HEK293 (cell line): ENCODE measurements at regions not wholly inside any gene's neighbourhood (a gene's known extent, or its start where the extent isn't known, plus 50 kb on each side); places are given as distances from the start of the nearest gene placed in this dataset.

Source experiments
- CTCF ChIA-PET: fragments of 350-600 bp; formaldehyde crosslinking; extraction: SDS; loops from one replicate; lab custom pipeline; 2021; ENCODE audit warnings: antibody characterized with exemption; lab: Yijun Ruan, JAX
- POLR2A ChIA-PET: fragments of 300-600 bp; formaldehyde crosslinking; extraction: SDS; loops from one replicate; lab custom pipeline; 2020; ENCODE audit warnings: antibody characterized with exemption, inconsistent platforms; lab: Yijun Ruan, JAX
- H3K27ac ChIP-seq: fragments of 200-500 bp; sonication (Bioruptor generic); 2 replicates; pipeline ENCODE4 v1.5.1; 2014; ENCODE audit warnings: low read depth, low read length, control low read depth, inconsistent platforms; ENCODE audit errors: extremely low read depth
- H3K36me3 ChIP-seq, 2 experiments: fragments of 200-500 bp in 1 of 2; sonication (Bioruptor generic) in 1 of 2; 1 replicate in 1 of 2; 2 replicates in 1 of 2; pipeline ENCODE4 v1.5.1; 2014 to 2017; ENCODE audit warnings: inconsistent platforms in 2 of 2, low read length in 2 of 2; ENCODE audit not compliant: control insufficient read depth in 2 of 2, insufficient read depth in 1 of 2
- H3K4me1 ChIP-seq: fragments of 200-500 bp; sonication (Bioruptor generic); 2 replicates; pipeline ENCODE4 v1.5.1; 2014; ENCODE audit warnings: mild to moderate bottlenecking, low read length, inconsistent platforms; ENCODE audit not compliant: control insufficient read depth, insufficient read depth
- H3K4me3 ChIP-seq: 2 replicates; pipeline ENCODE4 v1.5.1; 2011; ENCODE audit warnings: low read depth, mild to moderate bottlenecking, control low read depth, low read length, moderate library complexity
- H3K9me3 ChIP-seq: fragments of 200-500 bp; sonication (Bioruptor generic); 2 replicates; pipeline ENCODE4 v1.5.1; 2014; ENCODE audit warnings: low read depth, low read length, inconsistent platforms; ENCODE audit not compliant: control insufficient read depth, insufficient read depth
- HOXC10 ChIP-seq: sonication (generic); formaldehyde crosslinking; IDR thresholded peaks from 2 replicates; pipeline ENCODE4 v1.8.1; 2023; ENCODE audit warnings: mild to moderate bottlenecking, missing genetic modification reagents
- MYNN ChIP-seq: fragments of 450-650 bp; formaldehyde crosslinking; IDR thresholded peaks from 2 replicates; pipeline ENCODE4 v1.5.1; 2016; ENCODE audit warnings: missing biosample characterization, missing genetic modification characterization, borderline replicate concordance
- PRDM4 ChIP-seq: fragments of 450-650 bp; formaldehyde crosslinking; IDR thresholded peaks from 2 replicates; pipeline ENCODE4 v1.5.1; 2017; ENCODE audit warnings: missing biosample characterization, missing genetic modification characterization
- RBAK ChIP-seq: fragments of 450-650 bp; formaldehyde crosslinking; IDR thresholded peaks from 2 replicates; pipeline ENCODE4 v1.5.1; 2016; ENCODE audit warnings: missing biosample characterization, missing genetic modification characterization
- REPIN1 ChIP-seq: fragments of 450-650 bp; formaldehyde crosslinking; IDR thresholded peaks from 2 replicates; pipeline ENCODE4 v1.5.1; 2017; ENCODE audit warnings: missing biosample characterization, missing genetic modification characterization, low read depth
- SP2 ChIP-seq: fragments of 450-650 bp; formaldehyde crosslinking; IDR thresholded peaks from 2 replicates; pipeline ENCODE4 v1.5.1; 2016; ENCODE audit warnings: missing biosample characterization, missing genetic modification characterization
- TCF7L2 ChIP-seq: IDR thresholded peaks from 2 replicates; pipeline ENCODE4 v1.6.1; 2011; ENCODE audit warnings: low read depth, mild to moderate bottlenecking, inconsistent platforms, low read length, moderate library complexity, borderline replicate concordance
- YY2 ChIP-seq: fragments of 450-650 bp; formaldehyde crosslinking; IDR thresholded peaks from 2 replicates; pipeline ENCODE4 v1.5.1; 2016; ENCODE audit warnings: missing biosample characterization, missing genetic modification characterization
- ZBTB48 ChIP-seq: fragments of 450-650 bp; formaldehyde crosslinking; IDR thresholded peaks from 2 replicates; pipeline ENCODE4 v1.5.1; 2016; ENCODE audit warnings: missing biosample characterization, missing genetic modification characterization
- ZFHX2 ChIP-seq: fragments of 450-650 bp; formaldehyde crosslinking; conservative IDR thresholded peaks from 2 replicates; pipeline ENCODE4 v1.5.1; 2016; ENCODE audit warnings: missing biosample characterization, missing genetic modification characterization
- ZFP41 ChIP-seq: fragments of 450-650 bp; formaldehyde crosslinking; IDR thresholded peaks from 2 replicates; pipeline ENCODE4 v1.5.1; 2016; ENCODE audit warnings: missing biosample characterization, missing genetic modification characterization, borderline replicate concordance
- ZNF133 ChIP-seq: fragments of 450-650 bp; formaldehyde crosslinking; IDR thresholded peaks from 2 replicates; pipeline ENCODE4 v1.5.1; 2016; ENCODE audit warnings: missing biosample characterization, missing genetic modification characterization
- ZNF146 ChIP-seq: fragments of 450-650 bp; formaldehyde crosslinking; IDR thresholded peaks from 2 replicates; pipeline ENCODE4 v1.5.1; 2016; ENCODE audit warnings: missing biosample characterization, missing genetic modification characterization
- ZNF19 ChIP-seq: fragments of 450-650 bp; formaldehyde crosslinking; IDR thresholded peaks from 2 replicates; pipeline ENCODE4; 2016; ENCODE audit warnings: missing biosample characterization, missing genetic modification characterization, low read depth
- ZNF211 ChIP-seq: fragments of 450-650 bp; formaldehyde crosslinking; IDR thresholded peaks from 2 replicates; pipeline ENCODE4 v1.5.1; 2016; ENCODE audit warnings: low read depth, missing biosample characterization, missing genetic modification characterization
- ZNF24 ChIP-seq: fragments of 450-650 bp; formaldehyde crosslinking; IDR thresholded peaks from 2 replicates; pipeline ENCODE4 v1.5.1; 2016; ENCODE audit warnings: missing biosample characterization, missing genetic modification characterization
- ZNF266 ChIP-seq: fragments of 450-650 bp; formaldehyde crosslinking; IDR thresholded peaks from 2 replicates; pipeline ENCODE4 v1.5.1; 2016; ENCODE audit warnings: missing biosample characterization, missing genetic modification characterization, low read depth
- ZNF311 ChIP-seq: fragments of 450-650 bp; formaldehyde crosslinking; IDR thresholded peaks from 2 replicates; pipeline ENCODE4 v1.5.1; 2017; ENCODE audit warnings: missing biosample characterization, missing genetic modification characterization, borderline replicate concordance
- ZNF354C ChIP-seq: fragments of 450-650 bp; formaldehyde crosslinking; IDR thresholded peaks from 2 replicates; pipeline ENCODE4 v1.5.1; 2016; ENCODE audit warnings: missing biosample characterization, missing genetic modification characterization, low read depth, borderline replicate concordance
- ZNF513 ChIP-seq: fragments of 450-650 bp; IDR thresholded peaks from 2 replicates; pipeline ENCODE4 v1.5.1; 2018; ENCODE audit warnings: missing biosample characterization, missing genetic modification characterization
- ZNF548 ChIP-seq: fragments of 450-650 bp; formaldehyde crosslinking; IDR thresholded peaks from 2 replicates; pipeline ENCODE4 v1.5.1; 2016; ENCODE audit warnings: missing biosample characterization, missing genetic modification characterization
- ZNF624 ChIP-seq: fragments of 450-650 bp; formaldehyde crosslinking; IDR thresholded peaks from 2 replicates; pipeline ENCODE4 v1.5.1; 2017; ENCODE audit warnings: missing biosample characterization, missing genetic modification characterization
- ZNF701 ChIP-seq: fragments of 450-650 bp; formaldehyde crosslinking; IDR thresholded peaks from 2 replicates; pipeline ENCODE4 v1.5.1; 2016; ENCODE audit warnings: missing biosample characterization, missing genetic modification characterization
- ZNF830 ChIP-seq: fragments of 450-650 bp; IDR thresholded peaks from 2 replicates; pipeline ENCODE4 v1.5.0; 2018; ENCODE audit warnings: missing biosample characterization, missing genetic modification characterization, low read depth, mild to moderate bottlenecking, moderate library complexity
- ZNF843 ChIP-seq: fragments of 450-650 bp; formaldehyde crosslinking; IDR thresholded peaks from 2 replicates; pipeline ENCODE4 v1.5.1; 2016; ENCODE audit warnings: missing biosample characterization, missing genetic modification characterization
- TF ChIP-seq, protein P1 (sequence below): fragments of 450-650 bp; formaldehyde crosslinking; IDR thresholded peaks from 2 replicates; pipeline ENCODE4 v1.5.1; 2016; ENCODE audit warnings: missing biosample characterization, missing genetic modification characterization
- TF ChIP-seq, protein P2 (sequence below): fragments of 450-650 bp; formaldehyde crosslinking; IDR thresholded peaks from 2 replicates; pipeline ENCODE4 v1.5.1; 2016; ENCODE audit warnings: missing biosample characterization, missing genetic modification characterization
- TF ChIP-seq, protein P3 (sequence below): fragments of 450-650 bp; formaldehyde crosslinking; IDR thresholded peaks from 2 replicates; pipeline ENCODE4 v1.5.1; 2016; ENCODE audit warnings: missing biosample characterization, missing genetic modification characterization
- TF ChIP-seq, protein P4 (sequence below): fragments of 450-650 bp; formaldehyde crosslinking; IDR thresholded peaks from 2 replicates; pipeline ENCODE4 v1.5.1; 2017; ENCODE audit warnings: missing biosample characterization, missing genetic modification characterization

DNA sequence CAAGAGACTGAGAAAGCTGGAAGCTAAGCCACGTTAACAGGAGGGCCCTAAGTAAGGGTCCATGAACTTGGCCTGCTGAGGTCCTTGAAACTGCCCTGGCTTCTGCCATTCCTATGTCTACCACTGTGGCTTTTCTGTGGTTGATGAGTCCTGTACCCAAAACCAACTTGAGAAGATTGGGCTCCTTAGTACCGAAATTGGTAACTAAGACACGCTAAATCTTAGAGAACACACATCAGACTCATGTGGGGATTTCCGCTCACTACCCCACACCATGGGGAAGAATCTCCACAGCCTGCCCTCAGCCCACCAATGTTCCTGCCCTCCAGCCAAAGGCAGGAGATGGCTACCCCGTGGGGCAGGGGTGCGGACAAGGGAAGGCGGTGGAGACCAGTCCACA is 232.9 kb downstream of the SPTSSA start:
- H3K36me3 ChIP-seq: no peaks in the 10 kb centered on the region
- ChIA-PET CTCF (interaction anchor here (0.6 to 1.6 kb wide), 10 partner anchors 99 to 669 kb away, joined by 3 to 6 read pairs (median 4); no protein-coding TSS in a partner anchor), POLR2A (no interaction called here)
- H3K9me3 ChIP-seq: no peaks in the 10 kb centered on the region
- no peak overlapping the region for H3K27ac ChIP-seq
- no peak overlapping the region for H3K4me3 ChIP-seq
- TF ChIP-seq ZNF311 (tag by site-specific recombination) (no peak), RBAK (tag by site-specific recombination) (no peak), YY2 (no peak), REPIN1 (tag by site-specific recombination) (no peak), ZNF830 (no peak), ZFHX2 (tag by site-specific recombination) (no peak), ZNF548 (tag by site-specific recombination) (no peak), ZBTB48 (tag by site-specific recombination) (no peak), TCF7L2 (no peak), ZNF701 (tag by site-specific recombination) (no peak), ZNF513 (tag by site-specific recombination) (no peak), ZNF19 (tag by site-specific recombination) (no peak), ZNF624 (tag by site-specific recombination) (no peak), PRDM4 (no peak)
- TF ChIP-seq, protein P1, sequence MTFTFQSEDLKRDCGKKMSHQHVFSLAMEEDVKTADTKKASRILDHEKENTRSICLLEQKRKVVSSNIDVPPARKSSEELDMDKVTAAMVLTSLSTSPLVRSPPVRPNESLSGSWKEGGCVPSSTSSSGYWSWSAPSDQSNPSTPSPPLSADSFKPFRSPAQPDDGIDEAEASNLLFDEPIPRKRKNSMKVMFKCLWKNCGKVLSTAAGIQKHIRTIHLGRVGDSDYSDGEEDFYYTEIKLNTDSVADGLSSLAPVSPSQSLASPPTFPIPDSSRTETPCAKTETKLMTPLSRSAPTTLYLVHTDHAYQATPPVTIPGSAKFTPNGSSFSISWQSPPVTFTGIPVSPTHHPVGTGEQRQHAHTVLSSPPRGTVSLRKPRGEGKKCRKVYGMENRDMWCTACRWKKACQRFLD (tag by site-specific recombination): no peak
- TF ChIP-seq, protein P2, sequence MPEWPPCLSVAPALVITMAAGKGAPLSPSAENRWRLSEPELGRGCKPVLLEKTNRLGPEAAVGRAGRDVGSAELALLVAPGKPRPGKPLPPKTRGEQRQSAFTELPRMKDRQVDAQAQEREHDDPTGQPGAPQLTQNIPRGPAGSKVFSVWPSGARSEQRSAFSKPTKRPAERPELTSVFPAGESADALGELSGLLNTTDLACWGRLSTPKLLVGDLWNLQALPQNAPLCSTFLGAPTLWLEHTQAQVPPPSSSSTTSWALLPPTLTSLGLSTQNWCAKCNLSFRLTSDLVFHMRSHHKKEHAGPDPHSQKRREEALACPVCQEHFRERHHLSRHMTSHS: no peak
- no peaks in the 10 kb centered on the region for H3K4me1 ChIP-seq

DNA sequence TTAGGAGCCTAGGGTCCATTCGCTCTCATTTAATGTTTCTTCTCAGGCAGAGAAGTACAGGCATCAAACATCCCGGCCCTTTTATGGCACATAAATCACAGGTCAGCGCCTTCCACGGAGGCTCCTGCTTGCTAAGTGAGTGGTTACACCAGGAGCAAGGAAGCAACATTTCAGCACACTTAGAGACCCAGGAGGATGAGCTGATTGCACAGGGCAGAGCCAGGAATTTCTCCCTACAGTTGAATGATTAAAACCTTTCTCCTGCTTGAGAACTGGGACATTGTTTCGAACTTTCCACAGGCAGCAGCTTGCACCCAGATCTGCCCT is 233.4 kb downstream of the SPTSSA start:
- Histone ChIP-seq H3K4me1 (no peaks in the 10 kb centered on the region), H3K9me3 (no peaks in the 10 kb centered on the region), H3K4me3 (no peak overlapping the region), H3K36me3 (no peaks in the 10 kb centered on the region), H3K27ac (no peak overlapping the region)
- CTCF ChIA-PET: interaction anchor here (0.6 to 1.6 kb wide), 23 partner anchors 9 to 1661 kb away, joined by 3 to 6 read pairs (median 3); no protein-coding TSS in a partner anchor
- POLR2A ChIA-PET: no interaction called here
- TF ChIP-seq ZNF211 (tag by site-specific recombination) (no peak), ZNF24 (no peak), ZNF354C (no peak), ZFP41 (tag by site-specific recombination) (no peak), ZNF266 (tag by site-specific recombination) (no peak), ZNF843 (tag by site-specific recombination) (no peak), MYNN (tag by site-specific recombination) (no peak), ZNF146 (no peak), SP2 (tag by site-specific recombination) (no peak), ZFHX2 (tag by site-specific recombination) (no peak), HOXC10 (CRISPR knock-in tag) (no peak), ZNF133 (tag by site-specific recombination) (no peak)
- TF ChIP-seq, protein P3, sequence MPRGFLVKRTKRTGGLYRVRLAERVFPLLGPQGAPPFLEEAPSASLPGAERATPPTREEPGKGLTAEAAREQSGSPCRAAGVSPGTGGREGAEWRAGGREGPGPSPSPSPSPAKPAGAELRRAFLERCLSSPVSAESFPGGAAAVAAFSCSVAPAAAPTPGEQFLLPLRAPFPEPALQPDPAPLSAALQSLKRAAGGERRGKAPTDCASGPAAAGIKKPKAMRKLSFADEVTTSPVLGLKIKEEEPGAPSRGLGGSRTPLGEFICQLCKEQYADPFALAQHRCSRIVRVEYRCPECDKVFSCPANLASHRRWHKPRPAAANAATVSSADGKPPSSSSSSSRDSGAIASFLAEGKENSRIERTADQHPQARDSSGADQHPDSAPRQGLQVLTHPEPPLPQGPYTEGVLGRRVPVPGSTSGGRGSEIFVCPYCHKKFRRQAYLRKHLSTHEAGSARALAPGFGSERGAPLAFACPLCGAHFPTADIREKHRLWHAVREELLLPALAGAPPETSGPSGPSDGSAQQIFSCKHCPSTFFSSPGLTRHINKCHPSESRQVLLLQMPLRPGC (tag by site-specific recombination): no peak
- TF ChIP-seq, protein P4, sequence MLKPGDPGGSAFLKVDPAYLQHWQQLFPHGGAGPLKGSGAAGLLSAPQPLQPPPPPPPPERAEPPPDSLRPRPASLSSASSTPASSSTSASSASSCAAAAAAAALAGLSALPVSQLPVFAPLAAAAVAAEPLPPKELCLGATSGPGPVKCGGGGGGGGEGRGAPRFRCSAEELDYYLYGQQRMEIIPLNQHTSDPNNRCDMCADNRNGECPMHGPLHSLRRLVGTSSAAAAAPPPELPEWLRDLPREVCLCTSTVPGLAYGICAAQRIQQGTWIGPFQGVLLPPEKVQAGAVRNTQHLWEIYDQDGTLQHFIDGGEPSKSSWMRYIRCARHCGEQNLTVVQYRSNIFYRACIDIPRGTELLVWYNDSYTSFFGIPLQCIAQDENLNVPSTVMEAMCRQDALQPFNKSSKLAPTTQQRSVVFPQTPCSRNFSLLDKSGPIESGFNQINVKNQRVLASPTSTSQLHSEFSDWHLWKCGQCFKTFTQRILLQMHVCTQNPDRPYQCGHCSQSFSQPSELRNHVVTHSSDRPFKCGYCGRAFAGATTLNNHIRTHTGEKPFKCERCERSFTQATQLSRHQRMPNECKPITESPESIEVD (tag by site-specific recombination): no peak
